Activated naive CD4-positive, alpha-beta T cell treated with Interleukin-2 at 50 U/mL for 16 hours (primary cell): ENCODE measurements at regions not wholly inside any gene's neighbourhood (a gene's known extent, or its start where the extent isn't known, plus 50 kb on each side); places are given as distances from the start of the nearest gene placed in this dataset.
"Not testable (repeated sequence)": the region's sequence is repeated elsewhere in the genome, so short reads cannot be mapped to it uniquely, and the experiment has no call there.

ENCODE experiments used
- DNase-seq: peaks from one replicate; pipeline ENCODE4 v3.0.0-alpha.2; 2020

GRCh38 chr9:30977965-30978364, 1406.5 kb upstream of the ACO1 start:
- DNase-seq = no peak

GRCh38 chr9:30982301-30982700, 1402.1 kb upstream of the ACO1 start:
- DNase-seq = no peak

- no peak for DNase-seq
Measured at GRCh38 chr9:30995956-30996738, 1388.3 kb upstream of the ACO1 start.

- DNase-seq = no peak
Measured at GRCh38 chr9:30996761-30997160, 1387.7 kb upstream of the ACO1 start.

- DNase-seq = no peak
Measured at GRCh38 chr9:30997291-30997690, 1387.2 kb upstream of the ACO1 start.

- no peak for DNase-seq
Measured at GRCh38 chr9:31005086-31005665, 1379.3 kb upstream of the ACO1 start.

GRCh38 chr9:31013371-31013770, 1371.1 kb upstream of the ACO1 start:
- no peak for DNase-seq

GRCh38 chr9:31023847-31024246, 1360.6 kb upstream of the ACO1 start:
- no peak for DNase-seq

GRCh38 chr9:31027678-31028077, 1356.8 kb upstream of the ACO1 start:
- DNase-seq = no peak

GRCh38 chr9:31028137-31028536, 1356.3 kb upstream of the ACO1 start:
- no peak for DNase-seq

GRCh38 chr9:31030741-31031202, 1353.7 kb upstream of the ACO1 start:
- no peak for DNase-seq

GRCh38 chr9:31032206-31032605, 1352.2 kb upstream of the ACO1 start:
- DNase-seq = no peak

GRCh38 chr9:31034311-31034710, 1350.1 kb upstream of the ACO1 start:
- no peak for DNase-seq

- DNase-seq = no peak
Measured at GRCh38 chr9:31040564-31040963, 1343.9 kb upstream of the ACO1 start.

- DNase-seq = no peak
Measured at GRCh38 chr9:31045810-31046209, 1338.6 kb upstream of the ACO1 start.

- not testable (repeated sequence) for DNase-seq
Measured at GRCh38 chr9:31061592-31061991, 1322.9 kb upstream of the ACO1 start.

GRCh38 chr9:31065691-31066090, 1318.8 kb upstream of the ACO1 start:
- no peak for DNase-seq

GRCh38 chr9:31067418-31067817, 1317.0 kb upstream of the ACO1 start:
- DNase-seq = no peak

- DNase-seq = no peak
Measured at GRCh38 chr9:31071606-31072286, 1312.7 kb upstream of the ACO1 start.

GRCh38 chr9:31078175-31078574, 1306.3 kb upstream of the ACO1 start:
- DNase-seq = no peak

- DNase-seq = no peak
Measured at GRCh38 chr9:31084350-31084749, 1300.1 kb upstream of the ACO1 start.

GRCh38 chr9:31089549-31090221, 1294.8 kb upstream of the ACO1 start:
- no peak for DNase-seq

GRCh38 chr9:31100311-31100710, 1284.1 kb upstream of the ACO1 start:
- DNase-seq = no peak

GRCh38 chr9:31103836-31104235, 1280.6 kb upstream of the ACO1 start:
- no peak for DNase-seq
